ENCODE measurements at regions not wholly inside any gene's neighbourhood (a gene's known extent, or its start where the extent isn't known, plus 50 kb on each side); places are given as distances from the start of the nearest gene placed in this dataset.

DNA sequence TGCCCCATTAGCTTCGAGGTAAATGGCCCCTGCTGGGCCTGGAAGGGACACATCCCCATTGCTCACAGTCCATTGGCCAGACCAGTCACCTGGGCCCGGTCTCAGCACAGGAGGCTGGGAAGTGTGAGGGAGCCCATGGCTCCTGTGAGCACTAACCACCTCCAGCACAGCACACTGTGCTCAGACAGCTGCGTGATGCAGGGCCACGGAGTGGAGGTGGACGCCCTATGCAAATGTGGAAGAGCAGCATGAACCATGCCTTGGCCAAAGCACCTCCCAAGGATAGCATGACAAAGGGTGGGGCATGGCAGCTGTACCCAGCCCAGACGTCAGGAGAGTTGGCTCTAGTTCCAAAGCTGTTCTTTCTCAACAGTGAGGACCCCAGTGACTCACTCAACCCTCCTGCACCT is 120.1 kb upstream of the ZMIZ1 start:
- TF ChIP-seq, protein P1, sequence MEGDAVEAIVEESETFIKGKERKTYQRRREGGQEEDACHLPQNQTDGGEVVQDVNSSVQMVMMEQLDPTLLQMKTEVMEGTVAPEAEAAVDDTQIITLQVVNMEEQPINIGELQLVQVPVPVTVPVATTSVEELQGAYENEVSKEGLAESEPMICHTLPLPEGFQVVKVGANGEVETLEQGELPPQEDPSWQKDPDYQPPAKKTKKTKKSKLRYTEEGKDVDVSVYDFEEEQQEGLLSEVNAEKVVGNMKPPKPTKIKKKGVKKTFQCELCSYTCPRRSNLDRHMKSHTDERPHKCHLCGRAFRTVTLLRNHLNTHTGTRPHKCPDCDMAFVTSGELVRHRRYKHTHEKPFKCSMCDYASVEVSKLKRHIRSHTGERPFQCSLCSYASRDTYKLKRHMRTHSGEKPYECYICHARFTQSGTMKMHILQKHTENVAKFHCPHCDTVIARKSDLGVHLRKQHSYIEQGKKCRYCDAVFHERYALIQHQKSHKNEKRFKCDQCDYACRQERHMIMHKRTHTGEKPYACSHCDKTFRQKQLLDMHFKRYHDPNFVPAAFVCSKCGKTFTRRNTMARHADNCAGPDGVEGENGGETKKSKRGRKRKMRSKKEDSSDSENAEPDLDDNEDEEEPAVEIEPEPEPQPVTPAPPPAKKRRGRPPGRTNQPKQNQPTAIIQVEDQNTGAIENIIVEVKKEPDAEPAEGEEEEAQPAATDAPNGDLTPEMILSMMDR (IDR thresholded peaks at IDR 0.05; ENCODE audit: low read depth, low read length, missing control alignments) = no peak
- in situ Hi-C loops (cut with HindIII; ENCODE audit: low sequenced_read_pairs) = no loop called here
- H3K4me3 ChIP-seq (ENCODE audit: low read depth, low read length) = no peak overlapping the region
- DNase-seq (ENCODE audit: low read depth) = no peak

DNA sequence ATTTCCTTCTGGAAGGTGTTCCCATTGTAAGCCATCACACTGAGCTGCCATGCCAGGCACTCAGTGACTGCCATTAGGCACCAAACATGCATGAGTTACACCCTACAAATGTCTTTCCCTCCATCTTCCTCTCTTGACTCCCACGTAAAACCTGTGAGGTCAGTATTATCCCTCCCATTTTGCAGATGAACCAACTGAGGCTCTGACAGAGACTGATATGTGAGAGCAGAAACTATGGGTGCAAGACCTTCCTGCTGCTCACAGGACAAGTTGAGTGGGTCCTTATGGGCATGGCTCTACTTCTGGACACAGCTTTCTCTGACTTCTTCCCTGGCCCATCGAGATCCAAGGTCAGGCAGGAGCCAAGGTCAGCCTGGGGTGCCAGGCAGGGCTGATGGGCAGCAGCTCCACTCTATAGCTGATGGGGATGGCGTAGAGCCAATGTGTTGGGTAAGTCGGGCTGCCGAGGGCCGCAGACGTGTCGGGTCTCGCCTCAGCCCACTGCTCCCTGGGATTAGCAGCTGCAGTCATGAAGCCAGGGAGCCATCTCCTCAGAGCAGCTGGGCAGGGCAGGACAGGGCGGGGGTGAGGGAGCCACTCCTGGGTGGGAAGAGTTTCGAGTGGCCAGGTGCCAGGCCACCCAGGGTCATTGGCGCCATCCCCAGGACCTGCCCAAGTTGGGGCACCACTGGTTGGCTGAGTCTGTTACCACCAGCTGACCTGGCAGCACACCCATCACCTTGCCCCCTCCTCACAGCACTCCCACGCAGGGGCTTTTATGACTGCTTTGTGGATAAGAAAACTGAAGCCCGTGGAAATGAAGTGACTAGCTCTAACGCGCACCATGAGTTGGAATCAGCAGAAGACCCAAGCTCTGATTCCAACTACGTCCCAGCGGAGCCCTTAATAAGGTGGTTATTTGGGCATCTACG is 117.8 kb upstream of the ZMIZ1 start:
- no peak for DNase-seq (ENCODE audit: low read depth)
- no peak overlapping the region for H3K4me3 ChIP-seq (ENCODE audit: low read depth, low read length)
- TF ChIP-seq, protein P1 (IDR thresholded peaks at IDR 0.05; ENCODE audit: low read depth, low read length, missing control alignments) = no peak
- in situ Hi-C loops (cut with HindIII; ENCODE audit: low sequenced_read_pairs) = no loop called here

DNA sequence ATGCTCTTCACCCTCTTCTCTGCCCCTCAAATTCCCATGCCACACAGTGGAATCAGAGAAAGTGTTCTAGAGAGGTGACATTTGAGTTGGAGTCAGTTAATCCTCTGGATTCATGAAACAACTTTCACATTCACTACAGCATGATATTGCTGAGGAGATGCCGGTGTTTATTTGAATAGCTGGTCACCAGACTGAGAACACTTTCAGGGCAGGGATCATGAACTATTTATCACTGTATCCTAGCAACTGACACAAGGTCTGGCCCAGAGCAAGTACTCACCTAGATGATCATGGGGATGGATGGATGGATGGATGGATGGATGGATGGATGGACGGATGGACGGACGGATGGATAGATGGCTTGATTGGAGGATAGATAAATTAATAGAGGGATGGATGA is 116.7 kb upstream of the ZMIZ1 start:
- DNase-seq (ENCODE audit: low read depth) = no peak
- TF ChIP-seq, protein P1 (IDR thresholded peaks at IDR 0.05; ENCODE audit: low read depth, low read length, missing control alignments) = no peak
- H3K4me3 ChIP-seq (ENCODE audit: low read depth, low read length) = no peak overlapping the region
- in situ Hi-C loops (cut with HindIII; ENCODE audit: low sequenced_read_pairs) = no loop called here

DNA sequence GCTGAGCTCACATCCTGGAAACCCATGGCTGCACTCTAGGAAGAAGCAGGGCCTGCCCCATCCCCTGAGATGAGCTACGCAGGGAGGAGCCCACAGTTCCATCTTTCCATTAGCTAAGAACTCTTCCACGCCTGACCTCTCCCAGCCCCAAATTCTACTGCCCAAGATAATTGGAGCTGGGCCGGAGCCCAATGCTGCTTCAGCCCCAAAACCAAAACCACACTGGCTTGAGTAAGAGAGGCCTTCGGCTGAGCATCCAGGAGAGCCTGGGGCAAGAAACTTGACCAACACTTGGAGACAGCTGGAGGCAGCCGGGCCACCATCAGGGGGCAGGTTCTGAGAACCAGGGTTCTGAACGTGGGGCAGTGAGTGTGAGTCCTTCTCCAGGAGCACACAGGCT is 116.1 kb upstream of the ZMIZ1 start:
- in situ Hi-C loops (cut with HindIII; ENCODE audit: low sequenced_read_pairs) = no loop called here
- TF ChIP-seq, protein P1 (IDR thresholded peaks at IDR 0.05; ENCODE audit: low read depth, low read length, missing control alignments) = peak; percentile 40
- H3K4me3 ChIP-seq (ENCODE audit: low read depth, low read length) = no peak overlapping the region
- DNase-seq (ENCODE audit: low read depth) = peak; percentile 85

DNA sequence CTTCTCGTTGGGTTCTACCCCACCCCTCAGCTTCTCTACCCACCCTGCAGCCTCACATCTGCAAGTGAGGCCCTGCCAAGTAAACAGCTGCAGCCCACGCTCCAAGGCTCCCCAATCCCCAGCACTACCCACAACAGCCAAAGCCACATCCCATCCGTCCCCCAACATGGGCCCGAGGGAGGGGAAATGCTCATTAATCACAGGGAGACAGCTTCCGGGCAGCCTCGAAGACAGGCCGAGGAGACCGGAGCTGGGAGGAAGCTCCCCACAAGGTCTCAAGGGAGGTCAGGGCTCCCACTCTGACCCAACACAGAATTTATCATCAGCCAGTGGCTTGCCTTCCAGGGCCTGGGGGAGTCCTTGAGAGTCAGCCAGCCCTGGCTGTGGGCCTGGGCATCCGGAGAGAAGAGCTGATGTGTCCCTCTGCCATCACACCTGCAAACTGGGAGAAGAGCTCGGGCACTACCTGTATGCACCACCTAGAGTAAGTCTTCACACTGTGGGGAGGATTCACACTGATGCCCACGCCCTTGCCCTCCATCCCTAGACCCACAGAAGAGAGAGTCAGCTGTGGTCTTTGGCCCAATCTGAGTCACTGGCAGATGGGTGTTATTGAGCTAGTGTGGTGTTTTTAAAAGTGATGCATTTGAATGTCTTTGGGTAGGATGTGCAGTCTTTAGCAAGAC is 115.5 kb upstream of the ZMIZ1 start:
- TF ChIP-seq, protein P1 (IDR thresholded peaks at IDR 0.05; ENCODE audit: low read depth, low read length, missing control alignments) = no peak
- in situ Hi-C loops (cut with HindIII; ENCODE audit: low sequenced_read_pairs) = no loop called here
- no peak overlapping the region for H3K4me3 ChIP-seq (ENCODE audit: low read depth, low read length)
- DNase-seq (ENCODE audit: low read depth) = peak; percentile 49

DNA sequence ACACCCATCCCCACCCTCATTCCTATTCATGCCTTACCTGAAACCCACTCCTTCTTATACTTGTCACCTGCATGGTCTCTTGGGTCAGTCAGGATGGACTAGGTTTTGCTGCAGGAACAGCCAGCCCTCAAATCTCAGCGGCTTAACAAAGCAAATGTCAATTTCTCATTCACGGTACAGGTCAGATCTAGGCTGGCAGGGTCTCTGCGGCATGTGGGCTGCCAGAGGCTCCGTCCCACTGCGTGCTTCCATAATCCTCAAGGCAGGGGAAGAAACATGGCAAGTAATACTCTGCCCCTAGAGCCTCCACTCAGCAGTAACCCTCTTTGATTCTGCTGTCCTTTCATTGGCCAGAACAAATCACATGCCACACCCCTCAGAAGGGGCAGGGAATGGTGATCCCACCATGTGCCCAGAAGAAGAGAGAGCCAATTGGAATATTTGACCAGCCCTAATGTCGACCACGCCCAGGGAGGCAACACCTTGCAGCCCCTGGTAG is 114.9 kb upstream of the ZMIZ1 start:
- DNase-seq (ENCODE audit: low read depth) = no peak
- no peak overlapping the region for H3K4me3 ChIP-seq (ENCODE audit: low read depth, low read length)
- TF ChIP-seq, protein P1 (IDR thresholded peaks at IDR 0.05; ENCODE audit: low read depth, low read length, missing control alignments) = no peak
- in situ Hi-C loops (cut with HindIII; ENCODE audit: low sequenced_read_pairs) = no loop called here
